Ishikawa (cell line): ENCODE measurements at regions not wholly inside any gene's neighbourhood (a gene's known extent, or its start where the extent isn't known, plus 50 kb on each side); places are given as distances from the start of the nearest gene placed in this dataset.

Experiments
- CREB1 ChIP-seq: IDR thresholded peaks from 2 replicates; pipeline ENCODE4 v1.6.1; 2012; ENCODE audit warnings: low read depth
- EP300 ChIP-seq: IDR thresholded peaks from 2 replicates; pipeline ENCODE4 v1.6.1; 2012; ENCODE audit warnings: borderline replicate concordance
- FOXM1 ChIP-seq: IDR thresholded peaks from 2 replicates; pipeline ENCODE4 v1.6.1; 2012; ENCODE audit warnings: low read depth, borderline replicate concordance
- NFIC ChIP-seq: IDR thresholded peaks from 2 replicates; pipeline ENCODE4 v1.6.1; 2012
- TAF1 ChIP-seq: IDR thresholded peaks from 2 replicates; pipeline ENCODE4 v1.6.1; 2012; ENCODE audit warnings: low read depth, mild to moderate bottlenecking
- TEAD4 ChIP-seq: IDR thresholded peaks from 2 replicates; pipeline ENCODE4 v1.6.1; 2012
- YY1 ChIP-seq: IDR thresholded peaks from 2 replicates; pipeline ENCODE4 v1.6.1; 2012; ENCODE audit warnings: low read depth
- TF ChIP-seq, protein P1 (sequence below): IDR thresholded peaks from 2 replicates; pipeline ENCODE4 v1.6.1; 2012

DNA sequence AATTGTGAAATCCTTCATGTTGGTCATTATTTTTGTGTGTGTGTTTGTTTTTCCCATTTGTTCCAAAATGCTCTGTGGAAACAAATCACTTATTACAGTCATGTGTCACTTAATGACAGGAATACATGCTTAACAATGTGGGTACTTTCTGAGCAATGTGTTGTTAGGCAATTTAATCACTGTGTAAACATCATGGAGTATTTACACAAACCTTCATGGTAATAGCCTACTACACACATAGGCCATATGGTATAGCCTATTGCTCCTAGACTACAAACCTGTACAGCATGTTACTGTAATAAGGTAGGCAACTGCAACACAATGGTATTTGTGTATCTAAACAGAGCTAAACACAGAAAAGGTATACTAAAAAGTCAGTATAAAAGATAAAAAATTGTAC, 388.9 kb upstream of the PPP1R2C start:
- TF ChIP-seq FOXM1 (no peak), YY1 (no peak), NFIC (no peak), CREB1 (no peak), EP300 (no peak), TAF1 (no peak), TEAD4 (no peak)
- TF ChIP-seq, protein P1, sequence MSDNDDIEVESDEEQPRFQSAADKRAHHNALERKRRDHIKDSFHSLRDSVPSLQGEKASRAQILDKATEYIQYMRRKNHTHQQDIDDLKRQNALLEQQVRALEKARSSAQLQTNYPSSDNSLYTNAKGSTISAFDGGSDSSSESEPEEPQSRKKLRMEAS: no peak
